WTC11 (cell line): ENCODE measurements at regions not wholly inside any gene's neighbourhood (a gene's known extent, or its start where the extent isn't known, plus 50 kb on each side); places are given as distances from the start of the nearest gene placed in this dataset.

ENCODE experiments used
- EMX1 ChIP-seq: fragments of 250-450 bp; sonication (Bioruptor Pico); IDR thresholded peaks from 2 replicates; pipeline ENCODE4 v1.8.0; 2021; ENCODE audit warnings: mild to moderate bottlenecking
- ETV6 ChIP-seq: sonication (generic); formaldehyde crosslinking; IDR thresholded peaks from 2 replicates; pipeline ENCODE4 v1.8.1; 2022; ENCODE audit warnings: mild to moderate bottlenecking, missing genetic modification reagents
- JUN ChIP-seq: sonication (generic); formaldehyde crosslinking; IDR thresholded peaks from 2 replicates; pipeline ENCODE4 v1.8.0; 2023; ENCODE audit warnings: mild to moderate bottlenecking, missing genetic modification reagents
- SP1 ChIP-seq: sonication (generic); formaldehyde crosslinking; conservative IDR thresholded peaks from 2 replicates; pipeline ENCODE4 v1.8.1; 2022; ENCODE audit warnings: missing genetic modification reagents
- USF1 ChIP-seq: sonication (generic); formaldehyde crosslinking; IDR thresholded peaks from 2 replicates; pipeline ENCODE4 v1.8.0; 2022; ENCODE audit warnings: mild to moderate bottlenecking, missing genetic modification reagents
- ZNF232 ChIP-seq: sonication (generic); formaldehyde crosslinking; IDR thresholded peaks from 2 replicates; pipeline ENCODE4 v1.8.0; 2022; ENCODE audit warnings: mild to moderate bottlenecking, missing genetic modification reagents
- TF ChIP-seq, protein P1 (sequence below): fragments of 200-600 bp; IDR thresholded peaks from 2 replicates; pipeline ENCODE4 v1.8.0; 2022; ENCODE audit warnings: antibody characterized with exemption

GRCh38 chr15:31752065-31752762 is 278.1 kb upstream of the CHRNA7 start:
- no peak for TF ChIP-seq USF1 (CRISPR knock-in tag)
- TF ChIP-seq, protein P1, sequence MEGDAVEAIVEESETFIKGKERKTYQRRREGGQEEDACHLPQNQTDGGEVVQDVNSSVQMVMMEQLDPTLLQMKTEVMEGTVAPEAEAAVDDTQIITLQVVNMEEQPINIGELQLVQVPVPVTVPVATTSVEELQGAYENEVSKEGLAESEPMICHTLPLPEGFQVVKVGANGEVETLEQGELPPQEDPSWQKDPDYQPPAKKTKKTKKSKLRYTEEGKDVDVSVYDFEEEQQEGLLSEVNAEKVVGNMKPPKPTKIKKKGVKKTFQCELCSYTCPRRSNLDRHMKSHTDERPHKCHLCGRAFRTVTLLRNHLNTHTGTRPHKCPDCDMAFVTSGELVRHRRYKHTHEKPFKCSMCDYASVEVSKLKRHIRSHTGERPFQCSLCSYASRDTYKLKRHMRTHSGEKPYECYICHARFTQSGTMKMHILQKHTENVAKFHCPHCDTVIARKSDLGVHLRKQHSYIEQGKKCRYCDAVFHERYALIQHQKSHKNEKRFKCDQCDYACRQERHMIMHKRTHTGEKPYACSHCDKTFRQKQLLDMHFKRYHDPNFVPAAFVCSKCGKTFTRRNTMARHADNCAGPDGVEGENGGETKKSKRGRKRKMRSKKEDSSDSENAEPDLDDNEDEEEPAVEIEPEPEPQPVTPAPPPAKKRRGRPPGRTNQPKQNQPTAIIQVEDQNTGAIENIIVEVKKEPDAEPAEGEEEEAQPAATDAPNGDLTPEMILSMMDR, result no peak
- no peak for TF ChIP-seq ZNF232 (CRISPR knock-in tag)
- TF ChIP-seq SP1 (CRISPR knock-in tag), result no peak
- TF ChIP-seq ETV6, result no peak
- TF ChIP-seq JUN, result no peak
- TF ChIP-seq EMX1 (CRISPR knock-in tag), result no peak
